GM12878 (cell line): ENCODE measurements at regions not wholly inside any gene's neighbourhood (a gene's known extent, or its start where the extent isn't known, plus 50 kb on each side); places are given as distances from the start of the nearest gene placed in this dataset.

Experiments used
- ATAC-seq: fragments of 200-7000 bp; cut with Tn5 transposase; 3 replicates; pipeline ENCODE4 v1.9.1; 2020; ENCODE audit warnings: mild to moderate bottlenecking, moderate library complexity
- BruUV-seq: library from RNA; stranded (reverse); fragments of 400-500 nt; replicated peaks from 2 replicates; lab custom pipeline; 2021; lab: Mats Ljungman, UMichigan
- CTCF ChIA-PET: fragments of 300-600 bp; sonication (Branson Sonifier 250); formaldehyde crosslinking; extraction: SDS; loops from one replicate; lab custom pipeline; 2021; ENCODE audit warnings: inconsistent platforms; lab: Yijun Ruan, JAX
- POLR2A ChIA-PET: fragments of 350-600 bp; formaldehyde crosslinking; extraction: SDS; loops from one replicate; lab custom pipeline; 2021; ENCODE audit warnings: inconsistent platforms; lab: Charles Lee
- RAD21 ChIA-PET: fragments of 300-600 bp; sonication (Branson Sonifier 250); formaldehyde crosslinking; loops from one replicate; lab custom pipeline; 2023; ENCODE audit warnings: antibody characterized with exemption; ENCODE audit not compliant: unreplicated experiment; lab: Charles Lee
- SMC1A ChIA-PET: fragments of 300-600 bp; sonication (Branson Sonifier 250); formaldehyde crosslinking; loops from one replicate; lab custom pipeline; 2023; ENCODE audit not compliant: unreplicated experiment, uncharacterized antibody; lab: Charles Lee
- DNase-seq: peaks from one replicate; pipeline ENCODE4 v3.0.0-alpha.2; 2011; ENCODE audit warnings: low read depth, low spot score
- FAIRE-seq: peaks from 3 replicates; lab custom pipeline; 2011; peaks lifted over from hg19 to GRCh38; lab: Jason Lieb, UNC
- H2AFZ ChIP-seq: 2 replicates; pipeline ENCODE4 v1.6.0; 2011; ENCODE audit warnings: low read depth, low read length, control low read depth; ENCODE audit not compliant: control insufficient read depth
- H3K27ac ChIP-seq: 2 replicates; pipeline ENCODE4 v1.5.1; 2011; ENCODE audit warnings: control low read depth; ENCODE audit not compliant: control insufficient read depth, insufficient read depth
- H3K27me3 ChIP-seq, 2 experiments: replicated peaks in 1 of 2; 2 replicates each; pipeline versions ENCODE4 v1.6.0 to v1.6.1; 2011; ENCODE audit warnings: low read length in 1 of 2; ENCODE audit not compliant: control insufficient read depth in 2 of 2, insufficient read depth in 2 of 2
- H3K36me3 ChIP-seq, 2 experiments: 2 replicates each; pipeline ENCODE4 v1.5.1; 2011; ENCODE audit warnings: low read length in 1 of 2; ENCODE audit not compliant: control insufficient read depth in 2 of 2, insufficient read depth in 2 of 2
- H3K4me1 ChIP-seq: 2 replicates; pipeline ENCODE4 v1.6.1; 2011; ENCODE audit warnings: mild to moderate bottlenecking, low read length, moderate library complexity, mixed read lengths; ENCODE audit not compliant: control insufficient read depth, insufficient read depth
- H3K4me2 ChIP-seq: 2 replicates; pipeline ENCODE4 v1.6.0; 2011; ENCODE audit warnings: control low read depth; ENCODE audit not compliant: control insufficient read depth, insufficient read depth
- H3K4me3 ChIP-seq: fragments of 200-600 bp; sonication (generic); 2 replicates; pipeline ENCODE4 v1.5.1; 2016
- H3K79me2 ChIP-seq: 2 replicates; pipeline ENCODE4 v1.6.0; 2011; ENCODE audit warnings: low read length; ENCODE audit not compliant: control insufficient read depth, insufficient read depth
- H3K9ac ChIP-seq: 2 replicates; pipeline ENCODE4 v1.8.0; 2011; ENCODE audit warnings: low read length, control low read depth, mixed read lengths; ENCODE audit not compliant: control insufficient read depth, insufficient read depth
- H3K9me3 ChIP-seq: replicated peaks from 3 replicates; pipeline ENCODE4 v1.5.1; 2011; ENCODE audit warnings: mild to moderate bottlenecking, low read length; ENCODE audit not compliant: control insufficient read depth, insufficient read depth
- H4K20me1 ChIP-seq: 2 replicates; pipeline ENCODE4 v1.6.0; 2011; ENCODE audit not compliant: control insufficient read depth, insufficient read depth
- CREM ChIP-seq: IDR thresholded peaks from 2 replicates; pipeline ENCODE4 v1.6.1; 2014; ENCODE audit warnings: antibody characterized with exemption, low read depth
- EED ChIP-seq: sonication (generic); IDR thresholded peaks from 2 replicates; pipeline ENCODE4 v1.6.1; 2016; ENCODE audit warnings: antibody characterized with exemption, low read depth
- FOXM1 ChIP-seq: IDR thresholded peaks from 2 replicates; pipeline ENCODE4 v1.6.1; 2012; ENCODE audit warnings: low read depth, mild to moderate bottlenecking, inconsistent platforms, low read length, moderate library complexity
- GABPA ChIP-seq: IDR thresholded peaks from 2 replicates; pipeline ENCODE4 v1.6.1; 2014; ENCODE audit warnings: antibody characterized with exemption, low read depth, mild to moderate bottlenecking, inconsistent platforms
- IKZF1 ChIP-seq: fragments of 450-650 bp; conservative IDR thresholded peaks from 2 replicates; pipeline ENCODE4 v1.6.1; 2017; ENCODE audit warnings: antibody characterized with exemption, mild to moderate bottlenecking
- KDM1A ChIP-seq: fragments of 200-600 bp; sonication (generic); IDR thresholded peaks from 2 replicates; pipeline ENCODE4 v1.6.1; 2016; ENCODE audit warnings: borderline replicate concordance
- MEF2B ChIP-seq: fragments of 450-650 bp; IDR thresholded peaks from 2 replicates; pipeline ENCODE4 v1.6.1; 2018; ENCODE audit warnings: mild to moderate bottlenecking, moderate library complexity; ENCODE audit not compliant: partially characterized antibody, poor library complexity, severe bottlenecking
- NRF1 ChIP-seq: conservative IDR thresholded peaks from 2 replicates; pipeline ENCODE4 v1.6.1; 2011; ENCODE audit warnings: mild to moderate bottlenecking, low read depth, low read length, improper control_type of control experiment
- RFX5 ChIP-seq: IDR thresholded peaks from 2 replicates; pipeline ENCODE4 v1.6.1; 2011; ENCODE audit warnings: low read depth, low read length, improper control_type of control experiment
- SMAD1 ChIP-seq: fragments of 450-650 bp; IDR thresholded peaks from 2 replicates; pipeline ENCODE4 v1.6.1; 2018; ENCODE audit warnings: mild to moderate bottlenecking, low read depth; ENCODE audit not compliant: partially characterized antibody
- SPI1 ChIP-seq: IDR thresholded peaks from 2 replicates; pipeline ENCODE4 v1.6.1; 2011; ENCODE audit warnings: low read depth, mild to moderate bottlenecking, low read length, moderate library complexity, borderline replicate concordance; ENCODE audit not compliant: insufficient read depth
- SREBF2 ChIP-seq: IDR thresholded peaks from 2 replicates; pipeline ENCODE4 v1.6.1; 2012; ENCODE audit warnings: mild to moderate bottlenecking, low read length
- SUPT20H ChIP-seq: IDR thresholded peaks from 2 replicates; pipeline ENCODE4 v1.6.1; 2011; ENCODE audit warnings: low read depth, mild to moderate bottlenecking, low read length, moderate library complexity, borderline replicate concordance; ENCODE audit not compliant: control insufficient read depth
- SUZ12 ChIP-seq: fragments of 200-600 bp; sonication (generic); IDR thresholded peaks from one replicate; pipeline ENCODE4 v1.6.1; 2018; ENCODE audit warnings: antibody characterized with exemption, mild to moderate bottlenecking; ENCODE audit not compliant: unreplicated experiment
- TARDBP ChIP-seq: IDR thresholded peaks from 2 replicates; pipeline ENCODE4 v1.6.1; 2016; ENCODE audit warnings: borderline replicate concordance
- TCF12 ChIP-seq: IDR thresholded peaks from 2 replicates; pipeline ENCODE4 v1.6.1; 2011; ENCODE audit warnings: low read depth, mild to moderate bottlenecking, low read length
- WGBS: methylation state at CpG from one replicate; pipeline ENCODE4 v1.1.6; 2016; ENCODE audit warnings: low lambda C conversion rate; ENCODE audit not compliant: insufficient replicate concordance, insufficient coverage; ENCODE audit errors: missing lambda C conversion rate; 5-methylcytosine and 5-hydroxymethylcytosine counted together
- in situ Hi-C: fragments of 300-500 bp; cut with MboI; formaldehyde crosslinking; loops from 9 replicates; pipeline ENCODE4 v1.14.3; 2018; ENCODE audit warnings: mixed read lengths
- intact Hi-C: fragments of 100-400 bp; cut with micrococcal nuclease; formaldehyde crosslinking; loops from one replicate; pipeline ENCODE4 v1.14.2; 2022; ENCODE audit not compliant: unreplicated experiment
- TF ChIP-seq, protein P1 (sequence below): IDR thresholded peaks from 2 replicates; pipeline ENCODE4 v1.6.1; 2011; ENCODE audit warnings: borderline replicate concordance, low read depth, mild to moderate bottlenecking, moderate library complexity, low read length; ENCODE audit not compliant: insufficient read depth, poor library complexity, severe bottlenecking
- TF ChIP-seq, protein P2 (sequence below): fragments of 450-650 bp; IDR thresholded peaks from 2 replicates; pipeline ENCODE4 v1.6.1; 2017; ENCODE audit warnings: mild to moderate bottlenecking

DNA sequence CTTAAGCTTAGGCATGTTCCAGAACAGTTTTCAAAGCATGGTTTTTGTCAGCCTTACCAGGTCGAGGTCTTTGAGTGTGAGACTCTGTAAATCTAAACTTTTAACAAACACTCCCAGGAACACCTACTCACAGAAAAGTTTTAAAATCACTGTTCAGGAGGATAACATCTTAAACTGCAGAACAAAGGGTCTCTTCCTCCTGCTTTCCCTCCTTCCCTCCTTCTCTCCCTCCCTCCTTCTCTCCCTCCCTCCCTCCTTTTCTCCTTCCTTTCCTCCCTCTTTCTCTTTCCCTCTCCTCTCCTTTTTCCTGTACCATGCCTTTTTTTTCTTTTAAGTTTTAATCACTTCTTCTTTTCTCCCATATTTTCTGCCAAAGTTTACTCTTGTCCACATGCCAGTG lies 153.5 kb upstream of the MAF start (continued):
- TF ChIP-seq RFX5 (no peak), FOXM1 (no peak), SUZ12 (no peak), SUPT20H (no peak)

DNA sequence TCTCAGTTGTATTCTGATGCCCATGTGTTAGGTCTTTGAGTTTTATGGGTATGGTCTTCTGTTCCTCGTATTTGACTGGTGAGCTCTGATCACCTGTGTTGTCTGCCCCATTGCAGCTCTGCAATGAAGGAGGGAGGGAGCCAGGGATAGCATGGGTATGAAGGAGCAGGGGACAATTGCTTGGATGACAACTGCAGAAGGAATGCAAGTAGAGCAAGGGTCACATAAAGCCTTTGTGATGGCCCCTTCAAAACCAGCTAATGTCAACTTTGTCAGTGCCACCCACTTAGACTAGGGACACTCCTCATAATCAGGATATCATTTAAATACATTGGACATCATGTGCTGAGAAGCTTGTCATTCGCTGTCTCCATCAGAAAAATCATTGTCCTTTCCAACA lies 152.7 kb upstream of the MAF start:
- RAD21 ChIA-PET = no interaction called here
- in situ Hi-C loops = no loop called here
- TF ChIP-seq TCF12 (no peak), SPI1 (no peak), SUZ12 (no peak), NRF1 (no peak), MEF2B (no peak), EED (no peak), KDM1A (no peak), GABPA (no peak), IKZF1 (no peak), SMAD1 (no peak), TARDBP (no peak), SREBF2 (no peak), CREM (no peak)
- TF ChIP-seq, protein P1, sequence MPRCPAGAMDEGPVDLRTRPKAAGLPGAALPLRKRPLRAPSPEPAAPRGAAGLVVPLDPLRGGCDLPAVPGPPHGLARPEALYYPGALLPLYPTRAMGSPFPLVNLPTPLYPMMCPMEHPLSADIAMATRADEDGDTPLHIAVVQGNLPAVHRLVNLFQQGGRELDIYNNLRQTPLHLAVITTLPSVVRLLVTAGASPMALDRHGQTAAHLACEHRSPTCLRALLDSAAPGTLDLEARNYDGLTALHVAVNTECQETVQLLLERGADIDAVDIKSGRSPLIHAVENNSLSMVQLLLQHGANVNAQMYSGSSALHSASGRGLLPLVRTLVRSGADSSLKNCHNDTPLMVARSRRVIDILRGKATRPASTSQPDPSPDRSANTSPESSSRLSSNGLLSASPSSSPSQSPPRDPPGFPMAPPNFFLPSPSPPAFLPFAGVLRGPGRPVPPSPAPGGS = no peak
- TF ChIP-seq, protein P2, sequence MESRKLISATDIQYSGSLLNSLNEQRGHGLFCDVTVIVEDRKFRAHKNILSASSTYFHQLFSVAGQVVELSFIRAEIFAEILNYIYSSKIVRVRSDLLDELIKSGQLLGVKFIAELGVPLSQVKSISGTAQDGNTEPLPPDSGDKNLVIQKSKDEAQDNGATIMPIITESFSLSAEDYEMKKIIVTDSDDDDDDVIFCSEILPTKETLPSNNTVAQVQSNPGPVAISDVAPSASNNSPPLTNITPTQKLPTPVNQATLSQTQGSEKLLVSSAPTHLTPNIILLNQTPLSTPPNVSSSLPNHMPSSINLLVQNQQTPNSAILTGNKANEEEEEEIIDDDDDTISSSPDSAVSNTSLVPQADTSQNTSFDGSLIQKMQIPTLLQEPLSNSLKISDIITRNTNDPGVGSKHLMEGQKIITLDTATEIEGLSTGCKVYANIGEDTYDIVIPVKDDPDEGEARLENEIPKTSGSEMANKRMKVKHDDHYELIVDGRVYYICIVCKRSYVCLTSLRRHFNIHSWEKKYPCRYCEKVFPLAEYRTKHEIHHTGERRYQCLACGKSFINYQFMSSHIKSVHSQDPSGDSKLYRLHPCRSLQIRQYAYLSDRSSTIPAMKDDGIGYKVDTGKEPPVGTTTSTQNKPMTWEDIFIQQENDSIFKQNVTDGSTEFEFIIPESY = no peak
- TF ChIP-seq, all 136 proteins: peak for 0
- CTCF ChIA-PET = interaction anchor here (1.2 kb wide), 1 partner anchor 11 kb away, joined by 3 read pairs; no protein-coding TSS in a partner anchor
- SMC1A ChIA-PET = no interaction called here
- Histone ChIP-seq H3K4me3 (no peak overlapping the region), H3K79me2 (no peaks in the 10 kb centered on the region), H3K27ac (no peak overlapping the region), H3K9ac (no peak overlapping the region), H4K20me1 (no peaks in the 10 kb centered on the region), H2AFZ (no peak overlapping the region), H3K4me2 (no peak overlapping the region), H3K9me3 (no peaks in the 10 kb centered on the region), H3K36me3 (no peaks in the 10 kb centered on the region), H3K4me1 (no peaks in the 10 kb centered on the region), H3K27me3 (no peaks in the 10 kb centered on the region; a peak in 1 of 4 replicates)
- POLR2A ChIA-PET = no interaction called here
- DNase-seq = no peak
- no TSS peak for BruUV-seq
- 0% methylated on average over 2 of the region's 2 CpGs for WGBS
- no peak for ATAC-seq
- no peak for FAIRE-seq
- intact Hi-C loops = no loop called here
